Endometrium (tissue), 2 donors: ENCODE measurements at regions not wholly inside any gene's neighbourhood (a gene's known extent, or its start where the extent isn't known, plus 50 kb on each side); places are given as distances from the start of the nearest gene placed in this dataset.

Experiments used
- FAIRE-seq: peaks from 2 replicates; lab custom pipeline; 2012; peaks lifted over from hg19 to GRCh38; lab: Jason Lieb, UNC
- donor health status: control.
- donor health status: control.

- no peak for FAIRE-seq
These were observed 64.8 kb upstream of the GALNT2 start for GRCh38 chr1:230002164-230002803.

- FAIRE-seq: no peak
These were observed 63.6 kb upstream of the GALNT2 start for GRCh38 chr1:230003409-230003808.

DNA sequence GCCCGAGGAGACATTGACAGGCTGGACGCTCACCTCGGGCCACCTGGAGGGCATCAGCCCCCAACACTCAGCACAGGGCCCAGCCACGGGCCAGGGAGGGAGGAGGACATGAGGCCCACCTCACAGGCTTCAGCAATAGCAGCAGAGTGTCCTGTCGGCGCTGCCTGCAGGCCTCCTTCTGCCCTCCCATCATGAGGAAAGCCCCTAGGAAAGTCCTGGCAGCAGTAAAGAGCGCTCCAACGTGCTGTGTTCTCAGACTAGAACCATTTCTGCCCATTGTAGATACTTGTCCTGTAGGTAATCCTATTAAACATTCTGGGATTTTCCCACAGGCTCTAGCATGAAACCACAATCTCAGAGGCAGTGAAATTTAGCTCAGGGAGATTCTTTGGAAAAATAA, 62.0 kb upstream of the GALNT2 start:
- FAIRE-seq: no peak

DNA sequence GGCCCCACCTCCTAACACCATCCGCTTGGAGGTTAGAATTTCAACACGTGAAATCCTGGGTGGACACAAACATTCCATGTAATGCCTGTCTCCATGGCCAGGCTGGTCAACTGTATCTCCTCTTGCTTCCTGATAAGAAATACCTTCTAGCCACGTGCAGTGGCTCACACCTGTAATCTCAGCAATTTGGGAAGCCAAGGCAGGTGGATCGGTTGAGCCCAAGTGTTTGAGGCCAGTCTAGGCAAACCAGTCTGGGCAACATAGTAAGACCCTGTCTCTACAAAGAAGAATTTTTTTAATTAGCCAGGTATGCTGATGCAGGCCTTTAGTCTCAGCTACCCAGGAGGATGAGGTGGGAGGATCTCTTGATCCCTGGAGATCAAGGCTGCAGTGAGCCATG, 58.3 kb upstream of the GALNT2 start:
- no peak for FAIRE-seq

DNA sequence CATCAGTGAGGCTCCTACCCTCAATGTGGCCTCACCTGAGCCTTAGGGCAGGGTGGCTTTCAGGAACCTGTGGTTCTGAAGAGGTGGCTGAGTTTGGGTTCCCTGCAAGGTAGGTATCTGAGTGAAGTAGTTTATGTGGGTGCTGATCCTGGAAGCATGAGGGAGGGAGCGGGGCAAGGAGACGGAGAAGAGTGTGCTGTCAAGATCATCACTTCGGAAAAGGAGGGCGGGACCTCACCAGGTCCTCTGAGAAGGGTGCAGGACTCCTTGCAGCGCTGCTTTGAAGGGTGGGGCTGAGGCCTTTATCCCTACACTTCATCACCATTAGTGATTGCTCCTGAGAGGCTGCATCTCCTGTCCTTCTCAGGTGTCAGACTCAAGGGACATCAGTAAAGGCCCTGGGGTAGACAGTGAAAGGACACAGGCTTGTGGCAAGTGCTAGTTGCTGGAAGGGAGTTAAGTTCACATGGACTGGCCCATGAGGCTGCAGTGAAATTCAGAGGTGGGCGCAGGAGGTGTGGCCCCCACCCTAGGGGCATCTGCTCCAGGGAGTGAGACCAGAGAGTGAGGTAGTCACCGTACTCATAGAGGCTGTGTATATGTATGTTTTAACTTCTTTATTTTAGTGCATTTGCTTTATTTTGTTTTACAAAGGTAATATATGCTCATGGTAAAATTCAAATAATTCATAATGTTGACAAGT, 57.3 kb upstream of the GALNT2 start:
- FAIRE-seq: no peak

- FAIRE-seq: no peak
These were observed 56.3 kb upstream of the GALNT2 start for GRCh38 chr1:230010603-230011332.

DNA sequence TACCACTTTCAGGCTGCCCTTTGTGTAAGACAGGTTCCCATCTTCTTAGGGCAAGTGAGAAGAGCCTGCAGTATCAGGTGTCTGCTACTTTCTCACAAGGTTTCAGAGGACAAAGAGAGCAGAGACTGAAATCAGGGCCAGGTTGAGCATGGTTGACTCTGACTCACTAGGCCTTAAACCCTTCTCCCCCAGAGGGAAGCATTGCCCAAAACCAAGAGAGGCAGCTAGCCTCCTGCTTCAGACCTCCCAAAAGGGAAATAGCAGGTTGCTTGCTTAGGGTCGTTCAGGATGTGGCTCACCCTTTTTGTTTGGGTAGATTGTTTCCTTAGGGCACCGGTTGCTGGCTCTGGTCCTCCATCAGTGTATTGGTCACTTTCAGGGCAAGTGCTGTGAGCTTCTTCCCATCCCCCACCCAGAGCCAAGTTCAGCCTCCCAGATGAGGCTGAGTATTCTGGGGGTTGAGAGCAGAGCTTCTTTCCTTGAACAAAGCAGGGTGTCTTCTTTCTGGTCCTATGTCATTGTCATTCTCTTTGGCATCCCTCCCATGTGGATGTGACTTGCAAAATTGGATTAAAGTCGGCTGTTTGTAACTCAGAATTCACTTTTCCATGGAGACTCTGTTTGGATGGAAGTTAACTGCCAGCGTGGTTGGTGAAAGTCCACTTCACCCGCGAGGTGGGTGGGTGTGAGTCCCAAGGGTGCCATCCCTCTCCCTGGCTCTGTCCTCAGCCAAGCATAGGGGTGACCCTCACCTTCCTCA, 55.5 kb upstream of the GALNT2 start:
- FAIRE-seq: no peak

DNA sequence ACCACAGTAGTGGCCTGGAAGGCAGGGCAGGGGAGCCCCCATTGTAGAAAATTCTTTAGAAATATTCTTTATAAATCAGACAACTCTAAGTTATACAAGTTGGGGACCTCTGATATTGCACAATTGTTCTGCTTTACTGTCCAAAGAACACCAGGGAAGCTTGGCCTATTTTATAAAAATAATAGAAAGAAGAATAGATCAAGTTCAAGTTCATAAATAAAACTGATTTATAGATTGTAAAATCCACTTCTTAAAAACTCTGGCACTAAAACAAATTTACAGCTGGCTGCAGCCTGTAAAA, 55.0 kb upstream of the GALNT2 start:
- FAIRE-seq: no peak

DNA sequence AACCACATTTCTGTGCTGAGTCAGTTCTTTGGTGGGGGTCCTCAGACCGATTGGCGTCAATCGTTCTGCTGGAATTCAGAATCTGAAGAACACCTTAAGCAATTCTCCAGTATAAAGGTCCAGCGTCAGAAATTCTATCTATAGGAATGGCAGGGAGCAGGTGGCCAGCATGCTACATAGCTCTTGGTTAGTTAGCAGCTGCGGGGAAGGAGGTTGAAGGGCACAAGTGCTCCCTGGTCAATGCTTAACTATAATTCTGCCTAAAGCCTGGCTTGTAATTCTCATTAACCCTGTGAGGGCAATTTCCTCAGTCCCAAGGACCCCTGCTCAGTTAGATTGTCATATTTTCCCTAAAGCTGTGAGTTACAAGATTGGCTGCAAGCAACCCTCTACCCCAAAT, 54.3 kb upstream of the GALNT2 start:
- FAIRE-seq: no peak

DNA sequence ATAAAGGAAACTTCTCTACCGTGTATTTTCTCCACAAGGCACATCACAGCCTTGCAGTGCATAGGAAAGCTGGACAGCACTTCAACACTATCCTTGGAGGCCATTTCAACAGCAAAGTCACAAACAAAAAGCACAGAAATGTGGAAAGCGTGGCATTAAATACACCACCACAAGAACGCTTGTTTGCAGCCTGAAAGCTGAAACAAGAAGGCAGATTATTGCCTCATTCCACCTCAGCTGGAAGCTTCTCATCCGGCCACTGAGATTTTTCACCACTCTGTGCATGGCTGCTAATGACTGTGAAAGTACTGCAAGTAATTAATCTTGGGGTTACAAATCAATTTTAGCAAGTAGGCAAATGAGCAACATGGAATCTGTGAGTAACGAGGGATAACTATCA, 50.9 kb upstream of the GALNT2 start:
- no peak for FAIRE-seq
